ENCODE measurements at regions not wholly inside any gene's neighbourhood (a gene's known extent, or its start where the extent isn't known, plus 50 kb on each side); places are given as distances from the start of the nearest gene placed in this dataset.
"Not testable (repeated sequence)": the region's sequence is repeated elsewhere in the genome, so short reads cannot be mapped to it uniquely, and the experiment has no call there.

DNA sequence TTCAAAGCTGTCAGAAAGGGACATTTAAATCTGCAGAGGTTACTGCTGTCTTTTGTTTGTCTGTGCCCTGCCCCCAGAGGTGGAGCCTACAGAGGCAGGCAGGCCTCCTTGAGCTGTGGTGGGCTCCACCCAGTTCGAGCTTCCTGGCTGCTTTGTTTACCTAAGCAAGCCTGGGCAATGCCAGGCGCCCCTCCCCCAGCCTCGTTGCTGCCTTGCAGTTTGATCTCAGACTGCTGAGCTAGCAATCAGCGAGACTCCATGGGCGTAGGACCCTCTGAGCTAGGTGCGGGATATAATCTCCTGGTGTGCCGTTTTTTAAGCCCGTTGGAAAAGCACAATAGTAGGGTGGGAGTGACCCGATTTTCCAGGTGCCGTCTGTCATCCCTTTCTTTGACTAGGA, 86.6 kb upstream of the ZWINT start:
- TF ChIP-seq, protein P1, sequence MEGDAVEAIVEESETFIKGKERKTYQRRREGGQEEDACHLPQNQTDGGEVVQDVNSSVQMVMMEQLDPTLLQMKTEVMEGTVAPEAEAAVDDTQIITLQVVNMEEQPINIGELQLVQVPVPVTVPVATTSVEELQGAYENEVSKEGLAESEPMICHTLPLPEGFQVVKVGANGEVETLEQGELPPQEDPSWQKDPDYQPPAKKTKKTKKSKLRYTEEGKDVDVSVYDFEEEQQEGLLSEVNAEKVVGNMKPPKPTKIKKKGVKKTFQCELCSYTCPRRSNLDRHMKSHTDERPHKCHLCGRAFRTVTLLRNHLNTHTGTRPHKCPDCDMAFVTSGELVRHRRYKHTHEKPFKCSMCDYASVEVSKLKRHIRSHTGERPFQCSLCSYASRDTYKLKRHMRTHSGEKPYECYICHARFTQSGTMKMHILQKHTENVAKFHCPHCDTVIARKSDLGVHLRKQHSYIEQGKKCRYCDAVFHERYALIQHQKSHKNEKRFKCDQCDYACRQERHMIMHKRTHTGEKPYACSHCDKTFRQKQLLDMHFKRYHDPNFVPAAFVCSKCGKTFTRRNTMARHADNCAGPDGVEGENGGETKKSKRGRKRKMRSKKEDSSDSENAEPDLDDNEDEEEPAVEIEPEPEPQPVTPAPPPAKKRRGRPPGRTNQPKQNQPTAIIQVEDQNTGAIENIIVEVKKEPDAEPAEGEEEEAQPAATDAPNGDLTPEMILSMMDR (IDR thresholded peaks at IDR 0.05) = not testable (repeated sequence)
- not testable (repeated sequence) for TF ChIP-seq SIN3A (IDR thresholded peaks at IDR 0.05; ENCODE audit: borderline replicate concordance, low read depth, low read length); TCF12 (IDR thresholded peaks at IDR 0.05); ELF1 (IDR thresholded peaks at IDR 0.05)
